Caco-2 (cell line): ENCODE measurements at regions not wholly inside any gene's neighbourhood (a gene's known extent, or its start where the extent isn't known, plus 50 kb on each side); places are given as distances from the start of the nearest gene placed in this dataset.
"Not testable (repeated sequence)": the region's sequence is repeated elsewhere in the genome, so short reads cannot be mapped to it uniquely, and the experiment has no call there.

Source experiments
- BruUV-seq: library from RNA; stranded (reverse); fragments of 400-500 nt; replicated peaks from 2 replicates; lab custom pipeline; 2021; lab: Mats Ljungman, UMichigan
- CTCF ChIA-PET: fragments of 300-600 bp; sonication (Branson Sonifier 250); formaldehyde crosslinking; loops from one replicate; lab custom pipeline; 2022; ENCODE audit warnings: antibody characterized with exemption; lab: Charles Lee
- POLR2A ChIA-PET: fragments of 300-600 bp; sonication (Branson Sonifier 250); formaldehyde crosslinking; loops from one replicate; lab custom pipeline; 2022; ENCODE audit warnings: antibody characterized with exemption; lab: Charles Lee
- DNase-seq, 2 experiments: peaks; one replicate each; pipeline versions ENCODE4 v3.0.0 to v3.0.0-alpha.2; 2020 to 2022
- H3K27me3 ChIP-seq: replicated peaks from 2 replicates; pipeline ENCODE4 v1.6.0; 2011; ENCODE audit warnings: low read length; ENCODE audit not compliant: control insufficient read depth, insufficient read depth
- H3K36me3 ChIP-seq: 2 replicates; pipeline ENCODE4 v1.5.1; 2011; ENCODE audit warnings: low read length; ENCODE audit not compliant: control insufficient read depth, insufficient read depth
- H3K4me1 ChIP-seq: fragments of 250-450 bp; sonication (Bioruptor Pico); 2 replicates; pipeline ENCODE4 v1.5.1; 2020; ENCODE audit warnings: mild to moderate bottlenecking
- H3K4me3 ChIP-seq: 2 replicates; pipeline ENCODE4 v1.5.1; 2011; ENCODE audit warnings: low read depth, mild to moderate bottlenecking, control low read depth, low read length
- H3K9me3 ChIP-seq: fragments of 250-450 bp; sonication (Bioruptor Pico); 2 replicates; pipeline ENCODE4 v1.5.1; 2020; ENCODE audit warnings: mild to moderate bottlenecking, moderate library complexity
- H3K27ac Mint-ChIP-seq: one replicate; pipeline ENCODE4 v1.8.0; 2022; ENCODE audit warnings: mixed read lengths; ENCODE audit not compliant: unreplicated experiment
- H3K27me3 Mint-ChIP-seq: one replicate; pipeline ENCODE4 v1.8.0; 2022; ENCODE audit warnings: mixed read lengths; ENCODE audit not compliant: insufficient read depth, unreplicated experiment
- H3K36me3 Mint-ChIP-seq: one replicate; pipeline ENCODE4 v1.8.0; 2022; ENCODE audit warnings: mild to moderate bottlenecking, mixed read lengths; ENCODE audit not compliant: insufficient read depth, unreplicated experiment
- H3K4me1 Mint-ChIP-seq: one replicate; pipeline ENCODE4 v1.8.0; 2022; ENCODE audit warnings: low read depth, mixed read lengths; ENCODE audit not compliant: unreplicated experiment
- H3K4me3 Mint-ChIP-seq: one replicate; pipeline ENCODE4 v1.8.0; 2022; ENCODE audit warnings: mild to moderate bottlenecking, moderate library complexity, mixed read lengths; ENCODE audit not compliant: unreplicated experiment
- H3K9me3 Mint-ChIP-seq: one replicate; pipeline ENCODE4 v1.8.0; 2022; ENCODE audit warnings: mixed read lengths; ENCODE audit not compliant: unreplicated experiment
- CTCF ChIP-seq, 2 experiments: fragments of 200-600 bp in 1 of 2; IDR thresholded peaks; 1 replicate in 1 of 2; 2 replicates in 1 of 2; pipeline versions ENCODE4 v1.5.1 to v1.8.0; 2011 to 2022; ENCODE audit warnings: antibody characterized with exemption in 1 of 2, control low read depth in 1 of 2, inconsistent platforms in 1 of 2, low read depth in 1 of 2, low read length in 1 of 2, mild to moderate bottlenecking in 1 of 2, moderate library complexity in 1 of 2; ENCODE audit not compliant: insufficient read depth in 1 of 2, severe bottlenecking in 1 of 2, unreplicated experiment in 1 of 2
- intact Hi-C: fragments of 100-400 bp; cut with micrococcal nuclease; formaldehyde crosslinking; loops from one replicate; pipeline ENCODE4 v1.10.0; 2022; ENCODE audit not compliant: unreplicated experiment

- H3K36me3 Mint-ChIP-seq = no peaks in the 10 kb centered on the region
- no peaks in the 10 kb centered on the region for H3K27me3 Mint-ChIP-seq
- H3K9me3 ChIP-seq = no peaks in the 10 kb centered on the region; the same call in 1 of the 2 replicates
- no peak overlapping the region for H3K27ac Mint-ChIP-seq
- intact Hi-C loops = no loop called here
- H3K4me1 Mint-ChIP-seq = no peaks in the 10 kb centered on the region
- POLR2A ChIA-PET = no interaction called here
- CTCF ChIA-PET = interaction anchor here (0.9 kb wide), 1 partner anchor 12 kb away, joined by 3 read pairs; no protein-coding TSS in a partner anchor
- TF ChIP-seq CTCF (IDR thresholded peaks at IDR 0.05; ENCODE audit: insufficient read depth in 1 of 2, low read depth in 1 of 2, low read length in 1 of 2, severe bottlenecking in 1 of 2, unreplicated experiment in 1 of 2) = no peak
- H3K4me3 Mint-ChIP-seq = no peak overlapping the region
- no peaks in the 10 kb centered on the region; the same call in 1 of the 2 replicates for H3K27me3 ChIP-seq
- H3K36me3 ChIP-seq = no peaks in the 10 kb centered on the region
- DNase-seq = no peak
- no TSS peak for BruUV-seq
- peaks cover 1% of the 10 kb centered on the region for H3K9me3 Mint-ChIP-seq
- H3K4me3 ChIP-seq = no peak overlapping the region
- H3K4me1 ChIP-seq = peaks cover 9% of the 10 kb centered on the region; the same call in 1 of the 2 replicates
Observed at GRCh38 chr16:87213536-87213935, 103.7 kb downstream of the C16orf95 start.

GRCh38 chr16:87216148-87216840, 100.9 kb downstream of the C16orf95 start:
- ChIA-PET CTCF (no interaction called here), POLR2A (no interaction called here)
- no peak overlapping the region for H3K4me3 ChIP-seq
- H3K36me3 ChIP-seq = no peaks in the 10 kb centered on the region
- no peaks in the 10 kb centered on the region; the same call in 1 of the 2 replicates for H3K27me3 ChIP-seq
- no peak for TF ChIP-seq CTCF (IDR thresholded peaks at IDR 0.05; ENCODE audit: insufficient read depth in 1 of 2, low read depth in 1 of 2, low read length in 1 of 2, severe bottlenecking in 1 of 2, unreplicated experiment in 1 of 2)
- H3K36me3 Mint-ChIP-seq = no peaks in the 10 kb centered on the region
- H3K9me3 Mint-ChIP-seq = peaks cover 10% of the 10 kb centered on the region
- H3K4me1 Mint-ChIP-seq = no peaks in the 10 kb centered on the region
- H3K9me3 ChIP-seq = no peaks in the 10 kb centered on the region; the same call in 1 of the 2 replicates
- intact Hi-C loops = no loop called here
- H3K4me3 Mint-ChIP-seq = no peak overlapping the region
- H3K4me1 ChIP-seq = peaks cover 9% of the 10 kb centered on the region; the same call in 1 of the 2 replicates
- no TSS peak for BruUV-seq
- no peak for DNase-seq
- H3K27me3 Mint-ChIP-seq = no peaks in the 10 kb centered on the region
- H3K27ac Mint-ChIP-seq = no peak overlapping the region

GRCh38 chr16:87216841-87217275, 100.3 kb downstream of the C16orf95 start:
- DNase-seq = no peak
- Histone ChIP-seq H3K4me3 (no peak overlapping the region), H3K4me1 (peaks cover 7% of the 10 kb centered on the region; the same call in 1 of the 2 replicates), H3K36me3 (no peaks in the 10 kb centered on the region), H3K9me3 (no peaks in the 10 kb centered on the region; the same call in 1 of the 2 replicates), H3K27me3 (no peaks in the 10 kb centered on the region; the same call in 1 of the 2 replicates)
- POLR2A ChIA-PET = no interaction called here
- intact Hi-C loops = no loop called here
- Mint-ChIP-seq H3K4me1 (no peaks in the 10 kb centered on the region), H3K27ac (no peak overlapping the region), H3K4me3 (no peak overlapping the region), H3K27me3 (no peaks in the 10 kb centered on the region), H3K36me3 (no peaks in the 10 kb centered on the region), H3K9me3 (peaks cover 10% of the 10 kb centered on the region)
- TF ChIP-seq CTCF (IDR thresholded peaks at IDR 0.05; ENCODE audit: insufficient read depth in 1 of 2, low read depth in 1 of 2, low read length in 1 of 2, severe bottlenecking in 1 of 2, unreplicated experiment in 1 of 2) = no peak
- CTCF ChIA-PET = no interaction called here
- no TSS peak for BruUV-seq

- CTCF ChIA-PET, H3K4me3 ChIP-seq, DNase-seq, H3K9me3 ChIP-seq, BruUV-seq, H3K36me3 Mint-ChIP-seq, POLR2A ChIA-PET, H3K4me1 Mint-ChIP-seq, H3K27me3 Mint-ChIP-seq, intact Hi-C loops, H3K36me3 ChIP-seq, H3K4me3 Mint-ChIP-seq, H3K4me1 ChIP-seq, H3K27ac Mint-ChIP-seq, H3K27me3 ChIP-seq: not testable (repeated sequence)
- H3K9me3 Mint-ChIP-seq = peaks cover 10% of the 10 kb centered on the region
Observed at GRCh38 chr16:87217802-87218201, 99.4 kb downstream of the C16orf95 start.
